Fibroblast of lung (primary cell): ENCODE measurements at regions not wholly inside any gene's neighbourhood (a gene's known extent, or its start where the extent isn't known, plus 50 kb on each side); places are given as distances from the start of the nearest gene placed in this dataset.

Source experiments
- DNase-seq, 2 donors: peaks; one replicate each; pipeline versions ENCODE4 v3.0.0 to v3.0.0-alpha.2; 2010; ENCODE audit warnings: low read depth in 2 of 2
- H2AFZ ChIP-seq: 2 replicates; pipeline ENCODE4 v1.5.1; 2012; ENCODE audit warnings: low read length, control low read depth, inconsistent platforms
- H3K27ac ChIP-seq: 2 replicates; pipeline ENCODE4 v1.5.1; 2011; ENCODE audit warnings: low read length, control low read depth; ENCODE audit not compliant: insufficient read depth
- H3K27me3 ChIP-seq: 2 replicates; pipeline ENCODE4 v1.5.1; 2011; ENCODE audit warnings: mild to moderate bottlenecking, low read length; ENCODE audit not compliant: control insufficient read depth, insufficient read depth
- H3K36me3 ChIP-seq: 2 replicates; pipeline ENCODE4 v1.5.1; 2011; ENCODE audit warnings: low read length; ENCODE audit not compliant: control insufficient read depth, insufficient read depth
- H3K4me1 ChIP-seq: 2 replicates; pipeline ENCODE4 v1.5.1; 2011; ENCODE audit warnings: low read length; ENCODE audit not compliant: control insufficient read depth, insufficient read depth; ENCODE audit errors: extremely low read depth
- H3K4me2 ChIP-seq: 2 replicates; pipeline ENCODE4 v1.5.1; 2011; ENCODE audit warnings: low read length, control low read depth; ENCODE audit not compliant: insufficient read depth; ENCODE audit errors: extremely low read depth
- H3K4me3 ChIP-seq, 4 experiments: fragments of 200-600 bp in 1 of 4; sonication (generic) in 1 of 4; replicated peaks in 1 of 4; 2 replicates each; pipeline ENCODE4 v1.5.1; 2011 to 2016; ENCODE audit warnings: low read length in 4 of 4, low read depth in 3 of 4, mild to moderate bottlenecking in 3 of 4, control low read depth in 2 of 4, inconsistent platforms in 1 of 4, mixed read lengths in 1 of 4; ENCODE audit not compliant: insufficient read depth in 1 of 4; ENCODE audit errors: control extremely low read depth in 1 of 4
- H3K79me2 ChIP-seq: 2 replicates; pipeline ENCODE4 v1.5.1; 2012; ENCODE audit warnings: mild to moderate bottlenecking, low read length, inconsistent platforms; ENCODE audit not compliant: control insufficient read depth, insufficient read depth
- H3K9ac ChIP-seq: 2 replicates; pipeline ENCODE4 v1.5.1; 2011; ENCODE audit warnings: mild to moderate bottlenecking, low read length, control low read depth; ENCODE audit not compliant: insufficient read depth
- H3K9me3 ChIP-seq: 2 replicates; pipeline ENCODE4 v1.5.1; 2012; ENCODE audit warnings: low read depth, low read length; ENCODE audit not compliant: control insufficient read depth, insufficient read depth
- H4K20me1 ChIP-seq: 2 replicates; pipeline ENCODE4 v1.5.1; 2011; ENCODE audit warnings: low read length; ENCODE audit not compliant: control insufficient read depth, insufficient read depth; ENCODE audit errors: extremely low read depth
- EZH2 ChIP-seq: IDR thresholded peaks from 2 replicates; pipeline ENCODE4 v1.5.1; 2012; ENCODE audit warnings: low read length, control low read depth, mild to moderate bottlenecking; ENCODE audit errors: missing control alignments
- TF ChIP-seq, protein P1 (sequence below), 2 donors: IDR thresholded peaks in 1 of 2; conservative IDR thresholded peaks in 1 of 2; 1 replicate in 1 of 2; 2 replicates in 1 of 2; pipeline ENCODE4 v1.5.1; 2011 to 2012; ENCODE audit warnings: low read length in 2 of 2, control low read depth in 1 of 2, inconsistent platforms in 1 of 2, low read depth in 1 of 2, mild to moderate bottlenecking in 1 of 2

DNA sequence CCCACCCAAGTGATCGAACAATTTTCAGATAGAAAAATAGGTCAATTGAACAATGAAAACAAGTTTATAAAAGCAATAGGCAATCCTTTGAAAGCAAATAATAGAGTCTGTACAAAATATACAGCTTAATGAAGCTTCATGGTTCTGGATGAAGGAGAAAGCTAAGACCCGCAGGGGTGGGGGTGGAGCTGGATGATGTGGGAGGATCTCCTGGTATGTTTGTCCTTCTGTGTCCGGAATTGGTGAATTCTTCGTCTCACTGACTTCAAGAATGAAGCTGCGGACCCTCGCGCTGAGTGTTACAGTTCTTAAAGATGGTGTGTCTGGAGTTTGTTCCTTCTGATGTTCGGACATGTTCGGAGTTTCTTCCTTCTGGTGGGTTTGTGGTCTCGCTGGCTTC is 149.9 kb downstream of the NXNL2 start:
- Histone ChIP-seq H4K20me1 (no peaks in the 10 kb centered on the region), H3K4me2 (no peak overlapping the region), H3K79me2 (no peaks in the 10 kb centered on the region), H3K4me1 (peaks cover 4% of the 10 kb centered on the region), H3K4me3 (no peak overlapping the region), H3K27ac (no peak overlapping the region), H3K36me3 (no peaks in the 10 kb centered on the region), H2AFZ (no peak overlapping the region), H3K9me3 (no peaks in the 10 kb centered on the region), H3K27me3 (no peaks in the 10 kb centered on the region), H3K9ac (no peak overlapping the region)
- no peak for DNase-seq
- TF ChIP-seq, protein P1, sequence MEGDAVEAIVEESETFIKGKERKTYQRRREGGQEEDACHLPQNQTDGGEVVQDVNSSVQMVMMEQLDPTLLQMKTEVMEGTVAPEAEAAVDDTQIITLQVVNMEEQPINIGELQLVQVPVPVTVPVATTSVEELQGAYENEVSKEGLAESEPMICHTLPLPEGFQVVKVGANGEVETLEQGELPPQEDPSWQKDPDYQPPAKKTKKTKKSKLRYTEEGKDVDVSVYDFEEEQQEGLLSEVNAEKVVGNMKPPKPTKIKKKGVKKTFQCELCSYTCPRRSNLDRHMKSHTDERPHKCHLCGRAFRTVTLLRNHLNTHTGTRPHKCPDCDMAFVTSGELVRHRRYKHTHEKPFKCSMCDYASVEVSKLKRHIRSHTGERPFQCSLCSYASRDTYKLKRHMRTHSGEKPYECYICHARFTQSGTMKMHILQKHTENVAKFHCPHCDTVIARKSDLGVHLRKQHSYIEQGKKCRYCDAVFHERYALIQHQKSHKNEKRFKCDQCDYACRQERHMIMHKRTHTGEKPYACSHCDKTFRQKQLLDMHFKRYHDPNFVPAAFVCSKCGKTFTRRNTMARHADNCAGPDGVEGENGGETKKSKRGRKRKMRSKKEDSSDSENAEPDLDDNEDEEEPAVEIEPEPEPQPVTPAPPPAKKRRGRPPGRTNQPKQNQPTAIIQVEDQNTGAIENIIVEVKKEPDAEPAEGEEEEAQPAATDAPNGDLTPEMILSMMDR (conservative IDR thresholded peaks at IDR 0.05 in 1 of 2, IDR thresholded peaks at IDR 0.05 in 1 of 2; ENCODE audit: low read depth in 1 of 2, low read length in 2 of 2) = no peak
- no peak for TF ChIP-seq EZH2

GRCh38 chr9:88685966-88686365 is 151.0 kb downstream of the NXNL2 start:
- DNase-seq = no peak
- no peaks in the 10 kb centered on the region for H4K20me1 ChIP-seq
- no peaks in the 10 kb centered on the region for H3K36me3 ChIP-seq
- TF ChIP-seq, protein P1 (conservative IDR thresholded peaks at IDR 0.05 in 1 of 2, IDR thresholded peaks at IDR 0.05 in 1 of 2; ENCODE audit: low read depth in 1 of 2, low read length in 2 of 2) = no peak
- no peak for TF ChIP-seq EZH2
- H3K9ac ChIP-seq = no peak overlapping the region
- no peak overlapping the region for H3K4me2 ChIP-seq
- H3K9me3 ChIP-seq = no peaks in the 10 kb centered on the region
- no peaks in the 10 kb centered on the region for H3K79me2 ChIP-seq
- H3K4me3 ChIP-seq = no peak overlapping the region
- H3K27ac ChIP-seq = no peak overlapping the region
- H3K4me1 ChIP-seq = no peaks in the 10 kb centered on the region
- no peak overlapping the region for H2AFZ ChIP-seq
- no peaks in the 10 kb centered on the region for H3K27me3 ChIP-seq

GRCh38 chr9:88689509-88690298 is 154.7 kb downstream of the NXNL2 start:
- Histone ChIP-seq H3K36me3 (no peaks in the 10 kb centered on the region), H3K27ac (no peak overlapping the region), H3K9me3 (no peaks in the 10 kb centered on the region), H2AFZ (no peak overlapping the region), H3K27me3 (no peaks in the 10 kb centered on the region), H3K4me3 (no peak overlapping the region), H3K9ac (no peak overlapping the region), H4K20me1 (no peaks in the 10 kb centered on the region), H3K4me1 (peaks cover 2% of the 10 kb centered on the region), H3K79me2 (no peaks in the 10 kb centered on the region), H3K4me2 (no peak overlapping the region)
- TF ChIP-seq, protein P1 (conservative IDR thresholded peaks at IDR 0.05 in 1 of 2, IDR thresholded peaks at IDR 0.05 in 1 of 2; ENCODE audit: low read depth in 1 of 2, low read length in 2 of 2) = no peak
- TF ChIP-seq EZH2 = no peak
- no peak for DNase-seq
